ENCODE measurements at regions not wholly inside any gene's neighbourhood (a gene's known extent, or its start where the extent isn't known, plus 50 kb on each side); places are given as distances from the start of the nearest gene placed in this dataset.

DNA sequence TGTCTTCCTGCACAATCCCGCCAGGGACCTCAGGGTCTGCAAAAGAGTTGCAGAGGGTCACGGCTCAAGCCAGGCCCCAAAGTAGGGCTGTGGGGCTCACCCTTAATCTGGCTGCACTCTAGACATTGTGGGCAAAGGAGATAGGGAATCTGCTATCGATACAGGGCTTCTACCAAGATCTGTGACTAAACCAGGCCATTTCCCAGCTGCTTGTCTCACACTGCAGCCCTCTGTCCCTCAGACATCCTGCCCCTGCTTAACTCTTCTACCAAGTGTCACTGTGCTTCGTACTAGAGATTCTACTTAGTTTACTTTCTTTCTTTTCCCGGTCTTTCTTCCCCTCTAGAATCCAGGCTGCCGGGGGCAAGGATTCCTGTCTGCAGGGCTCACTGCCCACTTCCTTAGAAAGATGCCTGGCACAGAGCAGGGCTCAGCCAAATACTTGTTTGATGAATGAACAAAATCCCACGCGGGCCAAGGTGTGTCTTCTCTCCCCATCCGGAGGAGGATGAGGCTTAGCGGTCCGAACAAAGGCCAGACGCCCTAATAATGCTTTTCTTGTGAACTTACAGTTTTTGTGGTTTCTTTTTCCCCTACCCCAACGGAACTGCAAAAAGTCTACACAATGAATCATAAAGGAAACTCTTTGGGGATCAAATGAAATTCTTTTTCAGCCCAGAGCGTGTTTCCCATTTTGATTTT lies 61.3 kb upstream of the ANO1 start:
- TF ChIP-seq CTCF (IDR thresholded peaks at IDR 0.05; ENCODE audit: insufficient read depth, low read length, poor library complexity, severe bottlenecking): no peak
- Histone ChIP-seq H3K36me3 (ENCODE audit: control insufficient read depth, insufficient read depth, low read length) (no peaks in the 10 kb centered on the region), H3K27me3 (replicated peaks; ENCODE audit: control insufficient read depth, insufficient read depth, low read length) (no peaks in the 10 kb centered on the region; the same call in 1 of the 2 replicates), H3K4me3 (replicated peaks; ENCODE audit: low read depth, low read length) (no peak overlapping the region)
- DNase-seq (ENCODE audit: extremely low read depth, insufficient read length): no peak

- no peak for DNase-seq (ENCODE audit: extremely low read depth, insufficient read length)
These were observed 59.3 kb upstream of the ANO1 start for GRCh38 chr11:70018816-70019215.

DNA sequence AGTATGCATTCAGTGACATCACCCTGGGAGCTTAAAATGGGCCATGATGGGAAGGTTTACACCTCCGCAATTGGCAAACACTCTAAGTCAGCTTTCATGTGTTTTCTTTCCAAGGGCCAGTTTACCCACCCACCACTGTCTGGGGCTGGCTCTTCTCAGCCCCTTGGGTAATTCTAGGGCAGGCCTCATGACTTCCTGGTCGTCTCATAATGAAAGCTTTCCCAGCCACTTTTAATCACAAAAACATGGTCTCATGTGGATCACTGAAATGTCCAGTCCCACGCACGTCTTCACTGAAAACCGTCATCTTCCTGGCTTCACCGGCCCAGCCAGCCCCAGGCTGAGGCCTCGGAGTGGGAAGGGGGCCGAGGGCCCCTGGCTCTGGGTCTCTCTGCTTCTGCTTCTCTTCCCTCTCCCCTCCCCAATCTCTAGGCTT lies 58.5 kb upstream of the ANO1 start:
- Histone ChIP-seq H3K36me3 (ENCODE audit: control insufficient read depth, insufficient read depth, low read length) (no peaks in the 10 kb centered on the region), H3K27me3 (replicated peaks; ENCODE audit: control insufficient read depth, insufficient read depth, low read length) (no peaks in the 10 kb centered on the region; the same call in none of the 2 replicates), H3K4me3 (replicated peaks; ENCODE audit: low read depth, low read length) (no peak overlapping the region)
- DNase-seq (ENCODE audit: extremely low read depth, insufficient read length): no peak
- no peak for TF ChIP-seq CTCF (IDR thresholded peaks at IDR 0.05; ENCODE audit: insufficient read depth, low read length, poor library complexity, severe bottlenecking)

More at GRCh38 chr11:70018816-70019215, 59.3 kb upstream of the ANO1 start:
- H3K4me3 ChIP-seq (replicated peaks; ENCODE audit: low read depth, low read length): no peak overlapping the region
- no peak for TF ChIP-seq CTCF (IDR thresholded peaks at IDR 0.05; ENCODE audit: insufficient read depth, low read length, poor library complexity, severe bottlenecking)
- H3K27me3 ChIP-seq (replicated peaks; ENCODE audit: control insufficient read depth, insufficient read depth, low read length): no peaks in the 10 kb centered on the region; the same call in none of the 2 replicates
- H3K36me3 ChIP-seq (ENCODE audit: control insufficient read depth, insufficient read depth, low read length): no peaks in the 10 kb centered on the region

DNA sequence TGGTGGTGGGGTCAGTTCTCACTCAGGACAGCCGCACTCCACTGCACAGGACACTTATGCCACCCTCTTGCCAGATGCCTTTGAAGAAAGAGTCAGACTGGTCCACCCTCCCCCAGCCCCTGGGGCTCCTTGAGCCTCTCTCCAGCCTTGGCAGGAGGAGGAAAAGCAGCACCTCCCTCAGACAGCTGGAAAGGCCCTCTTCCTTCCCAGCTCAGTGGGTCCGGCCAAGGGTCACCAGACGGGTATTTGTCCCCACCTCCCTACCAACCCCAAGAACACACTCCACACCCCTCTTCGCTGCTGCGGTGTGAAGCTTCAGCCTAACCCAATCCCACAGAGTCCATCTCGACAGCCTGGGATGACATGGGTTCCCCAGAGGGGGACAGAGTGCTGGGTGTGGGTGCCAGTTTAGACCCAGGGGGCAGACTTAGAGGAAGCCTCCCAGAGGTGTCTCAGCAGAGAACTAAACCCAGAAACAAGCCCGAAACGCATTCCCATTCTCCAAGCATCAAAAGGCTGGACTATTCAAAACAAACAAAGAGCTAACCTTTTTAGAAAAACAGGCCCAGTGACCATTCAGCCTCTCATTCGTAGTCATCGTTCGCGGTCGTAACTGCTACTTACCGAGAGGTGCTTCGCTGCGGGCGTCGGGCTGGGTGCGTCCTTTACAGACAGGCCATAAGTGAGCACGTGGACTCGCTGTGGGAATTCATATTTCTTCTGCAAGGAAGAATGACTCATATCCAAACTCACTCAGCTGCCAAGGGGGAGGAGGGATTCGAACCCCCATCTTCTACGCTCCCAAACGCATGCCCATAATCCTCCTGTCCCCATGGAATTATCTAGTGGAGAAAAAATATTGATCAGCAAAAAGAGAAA lies 57.5 kb upstream of the ANO1 start:
- no peak for DNase-seq (ENCODE audit: extremely low read depth, insufficient read length)
- Histone ChIP-seq H3K36me3 (ENCODE audit: control insufficient read depth, insufficient read depth, low read length) (no peaks in the 10 kb centered on the region), H3K27me3 (replicated peaks; ENCODE audit: control insufficient read depth, insufficient read depth, low read length) (no peaks in the 10 kb centered on the region; the same call in none of the 2 replicates), H3K4me3 (replicated peaks; ENCODE audit: low read depth, low read length) (no peak overlapping the region)
- TF ChIP-seq CTCF (IDR thresholded peaks at IDR 0.05; ENCODE audit: insufficient read depth, low read length, poor library complexity, severe bottlenecking): no peak

DNA sequence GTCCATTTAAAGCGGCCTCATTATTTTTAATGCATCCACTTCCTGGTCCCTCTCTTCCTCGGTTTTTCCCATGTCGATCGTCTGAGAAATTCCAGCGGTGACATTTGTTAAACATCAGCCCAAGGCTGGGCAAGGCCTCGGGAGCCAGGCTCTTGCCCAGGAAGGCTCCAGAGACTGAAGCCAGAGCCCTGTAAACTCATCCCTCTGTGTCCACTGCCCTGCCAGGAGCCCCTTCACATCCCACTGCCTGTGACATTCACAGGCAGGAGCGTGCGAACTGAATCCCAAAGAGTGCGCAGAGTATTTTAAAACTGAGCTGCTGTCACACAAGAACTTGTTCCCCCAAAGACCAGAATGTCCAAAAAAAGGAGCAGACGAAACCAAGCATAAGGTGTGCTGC lies 56.5 kb upstream of the ANO1 start:
- TF ChIP-seq CTCF (IDR thresholded peaks at IDR 0.05; ENCODE audit: insufficient read depth, low read length, poor library complexity, severe bottlenecking): no peak
- Histone ChIP-seq H3K36me3 (ENCODE audit: control insufficient read depth, insufficient read depth, low read length) (no peaks in the 10 kb centered on the region), H3K27me3 (replicated peaks; ENCODE audit: control insufficient read depth, insufficient read depth, low read length) (no peaks in the 10 kb centered on the region; the same call in 1 of the 2 replicates), H3K4me3 (replicated peaks; ENCODE audit: low read depth, low read length) (no peak overlapping the region)
- no peak for DNase-seq (ENCODE audit: extremely low read depth, insufficient read length)
